ENCODE measurements at regions not wholly inside any gene's neighbourhood (a gene's known extent, or its start where the extent isn't known, plus 50 kb on each side); places are given as distances from the start of the nearest gene placed in this dataset.

DNA sequence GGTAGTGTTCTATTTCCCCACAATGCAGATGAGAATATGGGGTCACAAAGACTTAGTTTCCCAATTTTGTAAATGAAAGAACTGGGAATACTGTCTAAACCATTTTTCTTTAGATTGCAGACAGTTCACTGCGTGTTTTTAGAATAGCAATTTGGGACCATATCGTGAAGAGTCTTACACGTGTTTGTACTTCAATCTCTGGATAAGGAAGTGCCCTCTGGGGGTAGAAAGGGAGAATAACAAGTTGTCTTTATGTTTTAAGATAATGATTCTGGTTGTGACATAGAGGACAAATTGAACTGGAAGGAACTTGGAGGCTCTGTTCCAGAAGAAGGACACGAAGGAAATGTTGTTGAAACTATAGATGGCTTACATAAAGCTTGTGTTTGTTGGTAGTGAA is 457.7 kb downstream of the CBLN2 start:
- no peak for TF ChIP-seq SIN3A (IDR thresholded peaks at IDR 0.05; ENCODE audit: borderline replicate concordance, insufficient read depth, low read length)
- TF ChIP-seq, protein P1, sequence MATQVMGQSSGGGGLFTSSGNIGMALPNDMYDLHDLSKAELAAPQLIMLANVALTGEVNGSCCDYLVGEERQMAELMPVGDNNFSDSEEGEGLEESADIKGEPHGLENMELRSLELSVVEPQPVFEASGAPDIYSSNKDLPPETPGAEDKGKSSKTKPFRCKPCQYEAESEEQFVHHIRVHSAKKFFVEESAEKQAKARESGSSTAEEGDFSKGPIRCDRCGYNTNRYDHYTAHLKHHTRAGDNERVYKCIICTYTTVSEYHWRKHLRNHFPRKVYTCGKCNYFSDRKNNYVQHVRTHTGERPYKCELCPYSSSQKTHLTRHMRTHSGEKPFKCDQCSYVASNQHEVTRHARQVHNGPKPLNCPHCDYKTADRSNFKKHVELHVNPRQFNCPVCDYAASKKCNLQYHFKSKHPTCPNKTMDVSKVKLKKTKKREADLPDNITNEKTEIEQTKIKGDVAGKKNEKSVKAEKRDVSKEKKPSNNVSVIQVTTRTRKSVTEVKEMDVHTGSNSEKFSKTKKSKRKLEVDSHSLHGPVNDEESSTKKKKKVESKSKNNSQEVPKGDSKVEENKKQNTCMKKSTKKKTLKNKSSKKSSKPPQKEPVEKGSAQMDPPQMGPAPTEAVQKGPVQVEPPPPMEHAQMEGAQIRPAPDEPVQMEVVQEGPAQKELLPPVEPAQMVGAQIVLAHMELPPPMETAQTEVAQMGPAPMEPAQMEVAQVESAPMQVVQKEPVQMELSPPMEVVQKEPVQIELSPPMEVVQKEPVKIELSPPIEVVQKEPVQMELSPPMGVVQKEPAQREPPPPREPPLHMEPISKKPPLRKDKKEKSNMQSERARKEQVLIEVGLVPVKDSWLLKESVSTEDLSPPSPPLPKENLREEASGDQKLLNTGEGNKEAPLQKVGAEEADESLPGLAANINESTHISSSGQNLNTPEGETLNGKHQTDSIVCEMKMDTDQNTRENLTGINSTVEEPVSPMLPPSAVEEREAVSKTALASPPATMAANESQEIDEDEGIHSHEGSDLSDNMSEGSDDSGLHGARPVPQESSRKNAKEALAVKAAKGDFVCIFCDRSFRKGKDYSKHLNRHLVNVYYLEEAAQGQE (IDR thresholded peaks at IDR 0.05; ENCODE audit: insufficient read depth in 1 of 2, low read depth in 2 of 2, low read length in 2 of 2) = no peak
- TF ChIP-seq TAF1 (IDR thresholded peaks at IDR 0.05; ENCODE audit: borderline replicate concordance, insufficient read depth, low read length) = no peak

DNA sequence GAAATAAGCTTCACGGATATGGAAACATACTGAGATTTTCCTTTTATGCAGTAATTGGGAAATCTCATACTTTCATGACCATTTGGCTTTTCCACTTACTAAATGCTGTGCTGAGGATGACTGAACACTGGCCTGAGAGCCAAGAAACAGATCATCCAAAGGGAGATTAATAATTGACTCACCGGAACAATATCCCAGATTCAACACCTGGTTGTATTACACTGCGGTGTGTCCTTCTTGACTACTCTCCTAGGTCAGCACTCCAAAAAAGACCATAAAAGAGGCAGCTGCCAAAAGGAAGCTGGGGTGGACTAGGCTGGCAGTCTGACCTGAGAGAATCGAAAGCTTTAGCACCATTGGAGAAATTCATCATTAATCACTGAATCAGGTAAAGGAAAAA is 469.1 kb downstream of the CBLN2 start:
- TF ChIP-seq POLR2AphosphoS5 (IDR thresholded peaks at IDR 0.05; ENCODE audit: low read depth, low read length) = no peak
- no peak for TF ChIP-seq SIN3A (IDR thresholded peaks at IDR 0.05; ENCODE audit: borderline replicate concordance, insufficient read depth, low read length)
- TF ChIP-seq FOXP2 (optimal IDR thresholded peaks at IDR 0.05; ENCODE audit: borderline replicate concordance, extremely low read depth, extremely low read length, insufficient read depth) = no peak
- TF ChIP-seq TAF1 (IDR thresholded peaks at IDR 0.05; ENCODE audit: borderline replicate concordance, insufficient read depth, low read length) = no peak
- TF ChIP-seq, protein P1 (IDR thresholded peaks at IDR 0.05; ENCODE audit: insufficient read depth in 1 of 2, low read depth in 2 of 2, low read length in 2 of 2) = no peak

DNA sequence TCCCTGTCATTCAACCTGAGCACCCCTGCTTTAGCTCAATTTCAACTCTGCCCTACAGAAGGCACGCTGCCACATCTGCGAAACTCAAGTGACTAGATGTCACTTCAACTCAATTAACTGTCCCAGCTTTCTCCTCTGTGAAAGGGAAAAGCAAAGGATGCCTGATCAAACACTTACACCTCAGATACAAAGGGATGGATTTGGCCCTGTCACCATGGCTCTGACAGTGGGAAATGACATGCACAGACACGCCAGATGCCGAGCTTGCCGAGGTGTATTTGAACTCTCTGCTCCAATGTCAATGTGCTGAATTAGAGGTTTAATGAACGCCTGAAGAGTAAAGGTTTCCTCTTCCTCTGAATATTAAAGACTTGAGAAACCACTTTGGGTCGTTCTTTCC is 481.1 kb downstream of the CBLN2 start:
- TF ChIP-seq POLR2AphosphoS5 (IDR thresholded peaks at IDR 0.05; ENCODE audit: low read depth, low read length) (no peak), FOXP2 (optimal IDR thresholded peaks at IDR 0.05; ENCODE audit: borderline replicate concordance, extremely low read depth, extremely low read length, insufficient read depth) (no peak), SIN3A (IDR thresholded peaks at IDR 0.05; ENCODE audit: borderline replicate concordance, insufficient read depth, low read length) (no peak), TAF1 (IDR thresholded peaks at IDR 0.05; ENCODE audit: borderline replicate concordance, insufficient read depth, low read length) (no peak)
- TF ChIP-seq, protein P1 (IDR thresholded peaks at IDR 0.05; ENCODE audit: insufficient read depth in 1 of 2, low read depth in 2 of 2, low read length in 2 of 2) = no peak

DNA sequence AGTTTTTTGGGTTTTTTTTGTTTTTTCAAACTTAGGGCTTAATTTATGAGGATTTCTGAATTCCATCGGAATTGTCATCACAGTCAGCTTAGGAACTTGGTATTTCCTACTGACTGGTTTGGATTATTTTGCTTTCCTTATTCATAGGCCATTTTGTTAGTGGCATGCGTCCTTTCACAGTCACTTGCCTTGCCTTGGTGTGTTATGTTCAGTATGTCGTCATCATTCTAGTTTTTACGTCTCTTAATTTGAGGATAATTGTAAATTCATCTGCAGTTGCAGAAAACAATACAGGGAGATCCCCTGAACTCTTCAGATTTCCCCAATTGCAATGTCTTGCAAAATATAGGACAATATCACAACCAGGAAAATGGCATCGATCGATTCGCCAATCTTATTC is 485.3 kb downstream of the CBLN2 start:
- no peak for TF ChIP-seq SIN3A (IDR thresholded peaks at IDR 0.05; ENCODE audit: borderline replicate concordance, insufficient read depth, low read length)
- TF ChIP-seq FOXP2 (optimal IDR thresholded peaks at IDR 0.05; ENCODE audit: borderline replicate concordance, extremely low read depth, extremely low read length, insufficient read depth) = no peak
- TF ChIP-seq, protein P1 (IDR thresholded peaks at IDR 0.05; ENCODE audit: insufficient read depth in 1 of 2, low read depth in 2 of 2, low read length in 2 of 2) = no peak
- TF ChIP-seq POLR2AphosphoS5 (IDR thresholded peaks at IDR 0.05; ENCODE audit: low read depth, low read length) = no peak
- no peak for TF ChIP-seq TAF1 (IDR thresholded peaks at IDR 0.05; ENCODE audit: borderline replicate concordance, insufficient read depth, low read length)

DNA sequence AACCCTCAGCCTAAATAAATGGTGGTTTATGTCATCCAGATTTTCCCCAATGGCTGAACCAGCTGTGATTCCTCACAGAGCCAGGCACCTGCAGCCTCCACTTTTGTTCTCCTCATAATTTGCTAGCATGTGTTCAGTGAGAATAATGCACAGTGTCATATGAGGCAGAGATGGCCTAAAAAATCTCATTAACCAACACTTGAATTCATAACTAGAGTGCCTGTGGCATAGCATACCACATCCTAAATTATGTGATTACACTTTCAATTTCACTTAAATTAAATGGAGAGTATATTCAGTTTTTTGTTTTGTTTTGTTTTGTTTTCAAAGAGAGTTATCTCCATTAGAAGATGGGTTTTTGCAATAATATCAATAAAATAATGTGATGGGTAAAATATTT is 488.0 kb downstream of the CBLN2 start:
- TF ChIP-seq SIN3A (IDR thresholded peaks at IDR 0.05; ENCODE audit: borderline replicate concordance, insufficient read depth, low read length) = no peak
- TF ChIP-seq, protein P1 (IDR thresholded peaks at IDR 0.05; ENCODE audit: insufficient read depth in 1 of 2, low read depth in 2 of 2, low read length in 2 of 2) = no peak
- no peak for TF ChIP-seq TAF1 (IDR thresholded peaks at IDR 0.05; ENCODE audit: borderline replicate concordance, insufficient read depth, low read length)
- TF ChIP-seq POLR2AphosphoS5 (IDR thresholded peaks at IDR 0.05; ENCODE audit: low read depth, low read length) = no peak
- TF ChIP-seq FOXP2 (optimal IDR thresholded peaks at IDR 0.05; ENCODE audit: borderline replicate concordance, extremely low read depth, extremely low read length, insufficient read depth) = no peak

Measured in PFSK-1 (cell line).